ENCODE measurements at regions not wholly inside any gene's neighbourhood (a gene's known extent, or its start where the extent isn't known, plus 50 kb on each side); places are given as distances from the start of the nearest gene placed in this dataset.

DNA sequence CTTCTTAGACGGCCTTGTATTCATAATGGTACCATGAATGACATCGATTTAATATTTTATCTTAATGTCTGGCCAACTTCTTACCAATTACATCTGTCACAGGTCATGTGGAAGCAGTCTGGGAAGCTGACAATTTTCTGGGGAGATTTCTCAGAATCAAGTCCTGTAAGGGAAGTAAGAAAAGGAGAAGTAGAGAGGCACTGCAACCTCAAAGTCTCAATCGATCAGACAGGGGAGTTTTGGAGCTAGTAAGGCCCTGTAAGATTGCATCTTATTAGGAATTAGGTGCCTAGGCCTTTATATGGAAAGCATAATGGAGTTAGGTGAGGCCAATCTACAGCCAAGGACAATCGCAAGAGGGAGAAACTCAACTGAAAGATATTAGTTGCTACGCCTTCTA is 694.6 kb upstream of the SORCS1 start:
- 0 out of 22 replicates have a peak overlapping the region, but pooled peaks of 2 of the 11 experiments have one; percentile 1 to 5 for H3K4me2 ChIP-seq
- no peak overlapping the region for H3K4me3 ChIP-seq
- H4K20me1 ChIP-seq, result no peaks in the 10 kb centered on the region
- H3K36me3 ChIP-seq, result no peaks in the 10 kb centered on the region
- H3K4me1 ChIP-seq, result 0 out of 20 replicates have a peak, but pooled peaks cover 0 to 9% (median 0%) of the 10 kb centered on the region in 10 experiments
- H3K27ac ChIP-seq, result no peak overlapping the region
- no peaks in the 10 kb centered on the region for H3K9me3 ChIP-seq (replicated peaks in 1 of 11)
- H3K27me3 ChIP-seq, result no peaks in the 10 kb centered on the region
- TF ChIP-seq Cebpa-rat (IDR thresholded peaks at IDR 0.05), result no peak
- no peak overlapping the region for H3K9ac ChIP-seq

DNA sequence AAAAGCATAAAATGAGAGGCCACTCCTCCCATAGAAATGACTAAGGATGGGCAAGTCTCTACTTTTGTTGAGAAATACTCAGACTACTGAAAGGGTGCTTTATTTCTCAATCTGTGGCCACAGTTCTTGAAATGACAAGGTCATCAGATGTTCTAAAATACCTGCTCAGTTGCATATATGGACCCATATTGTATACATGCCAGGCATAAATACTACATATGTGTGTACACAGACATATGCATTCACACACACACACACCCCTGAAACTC is 691.5 kb upstream of the SORCS1 start:
- Histone ChIP-seq H3K27me3 (no peaks in the 10 kb centered on the region), H3K36me3 (no peaks in the 10 kb centered on the region), H3K4me3 (no peak overlapping the region), H3K9me3 (replicated peaks in 1 of 11) (0 out of 22 replicates have a peak, but pooled peaks cover 0 to 1% (median 0%) of the 10 kb centered on the region in 11 experiments), H3K27ac (no peak overlapping the region), H4K20me1 (no peaks in the 10 kb centered on the region), H3K4me1 (0 out of 20 replicates have a peak, but pooled peaks cover 0 to 9% (median 0%) of the 10 kb centered on the region in 10 experiments), H3K4me2 (no peak overlapping the region), H3K9ac (no peak overlapping the region)
- no peak for TF ChIP-seq Cebpa-rat (IDR thresholded peaks at IDR 0.05)

DNA sequence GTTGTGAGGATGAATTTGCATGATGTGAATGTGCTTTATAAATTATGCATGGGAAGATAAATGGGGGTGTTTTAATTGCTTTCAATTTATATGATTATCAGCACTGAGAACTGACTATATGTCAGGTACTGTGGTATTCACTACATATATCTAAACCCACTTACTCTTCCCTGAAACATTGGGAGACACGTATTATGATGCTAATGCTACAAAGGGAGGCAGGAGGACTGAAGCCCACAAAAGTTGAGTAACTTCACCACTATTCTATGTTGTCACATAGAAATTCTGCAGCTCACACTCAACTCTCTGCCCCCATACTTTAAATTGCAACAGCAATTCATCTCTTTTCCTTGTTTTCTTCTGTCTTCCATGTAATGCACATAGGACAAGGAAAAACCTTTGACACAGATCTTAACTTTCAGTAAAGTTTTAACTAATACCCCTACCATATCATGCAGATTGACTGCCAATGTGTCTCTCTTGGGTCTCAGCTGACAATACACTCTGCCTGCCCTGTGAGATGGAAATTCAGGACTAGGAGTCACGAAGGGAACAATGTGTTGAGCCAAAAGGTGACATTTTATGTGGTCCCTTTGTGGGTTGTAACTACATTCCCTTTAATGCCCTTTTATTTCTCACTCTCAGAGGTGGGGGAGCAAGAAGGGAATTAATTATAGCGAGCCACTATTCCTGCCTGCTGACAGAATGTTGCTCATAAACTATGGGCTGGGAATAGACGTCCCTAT is 691.0 kb upstream of the SORCS1 start:
- Histone ChIP-seq H3K9me3 (replicated peaks in 1 of 11) (0 out of 22 replicates have a peak, but pooled peaks cover 0 to 5% (median 0%) of the 10 kb centered on the region in 11 experiments), H3K4me1 (0 out of 20 replicates have a peak, but pooled peaks cover 0 to 9% (median 0%) of the 10 kb centered on the region in 10 experiments), H3K4me2 (no peak overlapping the region), H3K27ac (no peak overlapping the region), H3K4me3 (no peak overlapping the region), H3K36me3 (no peaks in the 10 kb centered on the region), H3K9ac (no peak overlapping the region), H4K20me1 (no peaks in the 10 kb centered on the region), H3K27me3 (no peaks in the 10 kb centered on the region)
- no peak for TF ChIP-seq Cebpa-rat (IDR thresholded peaks at IDR 0.05)

DNA sequence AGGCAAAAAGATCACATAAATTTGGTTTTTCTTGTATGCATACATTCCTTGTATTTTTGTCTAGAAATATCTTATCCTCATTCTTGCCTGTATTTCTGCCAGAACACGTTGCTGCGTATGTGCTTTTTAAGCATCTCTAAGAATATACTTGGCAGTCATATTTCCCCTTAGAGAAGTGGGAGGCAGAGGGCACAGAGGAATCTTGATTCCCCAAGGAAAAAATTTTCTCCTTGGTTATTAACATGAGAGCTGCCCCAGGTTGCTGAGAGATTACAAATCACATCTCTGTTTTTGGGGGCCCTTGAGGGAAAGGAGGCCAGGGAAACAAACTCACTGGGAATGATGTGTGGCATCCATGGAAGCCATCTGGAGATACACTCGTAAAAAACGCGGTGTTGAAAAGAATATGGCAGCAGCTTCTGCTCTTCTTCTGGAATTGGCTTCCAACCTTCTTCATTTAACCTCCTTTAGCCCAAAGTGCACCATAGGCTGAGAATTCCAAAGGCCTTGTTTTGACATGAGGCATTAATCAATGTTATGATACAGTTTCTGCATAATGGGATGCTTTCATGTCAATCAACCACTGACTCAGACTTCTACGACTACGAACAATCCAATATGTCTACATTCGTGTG is 684.3 kb upstream of the SORCS1 start:
- Histone ChIP-seq H3K9me3 (replicated peaks in 1 of 11) (0 out of 22 replicates have a peak, but pooled peaks cover 0 to 5% (median 0%) of the 10 kb centered on the region in 11 experiments), H3K36me3 (no peaks in the 10 kb centered on the region), H3K4me1 (peaks cover 0 to 12% (median 6%) of the 10 kb centered on the region in 10 experiments; a peak in 9 of 20 replicates), H3K9ac (no peak overlapping the region), H4K20me1 (no peaks in the 10 kb centered on the region), H3K4me2 (no peak overlapping the region), H3K27me3 (no peaks in the 10 kb centered on the region), H3K27ac (no peak overlapping the region), H3K4me3 (no peak overlapping the region)
- TF ChIP-seq Cebpa-rat (IDR thresholded peaks at IDR 0.05), result no peak

DNA sequence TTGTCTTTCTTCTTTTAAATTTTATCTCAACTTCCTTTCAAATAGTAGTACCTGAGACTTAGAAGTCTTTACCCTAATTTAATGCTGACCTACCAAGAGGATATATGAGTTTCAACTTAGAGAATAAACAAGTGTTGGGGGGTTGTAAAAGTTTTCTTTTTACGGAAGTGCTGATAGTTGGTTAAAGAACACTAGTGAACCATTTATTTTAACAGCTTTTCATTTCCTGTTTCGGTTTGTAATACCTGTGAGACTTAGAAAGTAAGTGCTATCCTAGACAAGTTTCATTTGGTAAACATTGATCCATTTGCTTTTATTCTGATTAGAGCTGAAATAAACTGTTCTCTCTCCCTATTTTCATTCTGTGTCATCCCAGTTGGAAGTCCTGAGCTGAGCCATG is 683.1 kb upstream of the SORCS1 start:
- Histone ChIP-seq H3K9me3 (replicated peaks in 1 of 11) (0 out of 22 replicates have a peak, but pooled peaks cover 0 to 5% (median 0%) of the 10 kb centered on the region in 11 experiments), H3K4me2 (peak overlapping the region in 8 of 11 experiments; percentile 4 to 51 (median 40); a peak in 10 of 22 replicates), H3K27ac (no peak overlapping the region), H4K20me1 (no peaks in the 10 kb centered on the region), H3K4me3 (no peak overlapping the region), H3K27me3 (no peaks in the 10 kb centered on the region), H3K4me1 (peaks cover 0 to 12% (median 6%) of the 10 kb centered on the region in 10 experiments; a peak in 9 of 20 replicates), H3K9ac (no peak overlapping the region), H3K36me3 (no peaks in the 10 kb centered on the region)
- TF ChIP-seq Cebpa-rat (IDR thresholded peaks at IDR 0.05), result no peak

DNA sequence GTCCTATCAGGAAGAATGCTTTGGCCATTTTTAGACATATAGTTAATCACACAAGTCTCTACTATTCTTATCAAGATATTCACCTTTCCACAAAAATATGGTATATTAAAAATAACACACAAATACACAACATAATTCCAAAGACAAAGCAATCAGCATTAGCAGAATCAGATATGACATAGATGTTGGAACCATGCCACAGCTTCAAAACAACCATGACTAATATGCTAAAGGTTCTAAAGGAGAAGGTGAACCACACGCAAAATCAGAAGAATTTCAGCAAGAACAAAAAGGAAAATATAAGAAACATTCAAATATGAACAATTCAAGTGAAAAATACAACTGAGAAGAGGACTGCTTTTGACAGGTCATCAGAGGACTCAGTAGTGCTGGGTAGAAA is 670.2 kb upstream of the SORCS1 start:
- Histone ChIP-seq H3K27ac (no peak overlapping the region), H3K9ac (no peak overlapping the region), H3K36me3 (no peaks in the 10 kb centered on the region), H3K4me1 (peaks cover 0 to 6% (median 0%) of the 10 kb centered on the region in 10 experiments; a peak in 3 of 20 replicates), H3K4me3 (no peak overlapping the region), H4K20me1 (no peaks in the 10 kb centered on the region), H3K27me3 (no peaks in the 10 kb centered on the region), H3K9me3 (replicated peaks in 1 of 11) (no peaks in the 10 kb centered on the region), H3K4me2 (no peak overlapping the region)
- TF ChIP-seq Cebpa-rat (IDR thresholded peaks at IDR 0.05), result no peak

DNA sequence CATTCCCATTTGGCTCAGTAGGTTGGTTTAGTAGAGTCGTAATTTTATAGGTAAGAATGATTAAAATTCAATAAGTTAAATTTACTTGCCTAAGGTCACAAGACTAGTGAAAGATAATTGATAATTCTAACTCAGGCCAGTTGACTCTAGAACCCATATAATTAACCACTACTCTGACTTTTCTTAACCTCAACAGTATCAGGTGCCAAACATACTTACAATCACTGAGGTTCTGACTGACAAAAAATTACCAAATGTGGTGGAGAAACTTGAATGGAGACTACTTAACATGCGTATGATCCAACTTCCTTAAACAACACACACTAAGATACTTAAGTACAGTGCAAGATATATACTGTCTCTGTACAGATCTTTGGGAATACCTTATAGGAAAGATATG is 667.3 kb upstream of the SORCS1 start:
- H3K27ac ChIP-seq, result no peak overlapping the region
- peaks cover 0 to 6% (median 0%) of the 10 kb centered on the region in 10 experiments; a peak in 3 of 20 replicates for H3K4me1 ChIP-seq
- TF ChIP-seq Cebpa-rat (IDR thresholded peaks at IDR 0.05), result no peak
- no peaks in the 10 kb centered on the region for H4K20me1 ChIP-seq
- no peaks in the 10 kb centered on the region for H3K9me3 ChIP-seq (replicated peaks in 1 of 11)
- H3K36me3 ChIP-seq, result no peaks in the 10 kb centered on the region
- no peak overlapping the region for H3K9ac ChIP-seq
- H3K4me2 ChIP-seq, result no peak overlapping the region
- no peaks in the 10 kb centered on the region for H3K27me3 ChIP-seq
- H3K4me3 ChIP-seq, result no peak overlapping the region

DNA sequence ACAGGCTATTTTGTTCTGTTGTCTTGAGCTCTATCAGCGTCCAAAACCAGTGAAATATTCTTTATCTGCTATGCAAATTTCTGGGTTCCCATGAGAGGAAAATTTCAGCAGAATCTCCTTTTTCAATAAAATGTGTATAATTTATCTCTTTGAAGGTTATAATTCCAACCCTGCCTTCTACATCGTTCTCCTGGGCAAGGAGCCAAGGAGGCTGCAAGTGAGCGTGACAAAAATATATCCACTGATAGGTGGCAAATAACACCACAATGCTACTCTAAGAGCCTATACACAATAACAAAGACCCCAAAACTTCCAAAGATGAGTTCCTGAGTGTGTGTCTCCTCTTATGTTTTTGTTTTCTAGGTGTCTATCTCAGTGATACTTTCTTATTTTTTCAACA is 664.7 kb upstream of the SORCS1 start:
- TF ChIP-seq Cebpa-rat (IDR thresholded peaks at IDR 0.05), result no peak
- no peak overlapping the region for H3K4me3 ChIP-seq
- H3K9me3 ChIP-seq (replicated peaks in 1 of 11), result no peaks in the 10 kb centered on the region
- no peaks in the 10 kb centered on the region for H4K20me1 ChIP-seq
- H3K27ac ChIP-seq, result no peak overlapping the region
- no peaks in the 10 kb centered on the region for H3K27me3 ChIP-seq
- no peak overlapping the region for H3K4me2 ChIP-seq
- peaks cover 0 to 6% (median 0%) of the 10 kb centered on the region in 10 experiments; a peak in 3 of 20 replicates for H3K4me1 ChIP-seq
- no peak overlapping the region for H3K9ac ChIP-seq
- H3K36me3 ChIP-seq, result no peaks in the 10 kb centered on the region

DNA sequence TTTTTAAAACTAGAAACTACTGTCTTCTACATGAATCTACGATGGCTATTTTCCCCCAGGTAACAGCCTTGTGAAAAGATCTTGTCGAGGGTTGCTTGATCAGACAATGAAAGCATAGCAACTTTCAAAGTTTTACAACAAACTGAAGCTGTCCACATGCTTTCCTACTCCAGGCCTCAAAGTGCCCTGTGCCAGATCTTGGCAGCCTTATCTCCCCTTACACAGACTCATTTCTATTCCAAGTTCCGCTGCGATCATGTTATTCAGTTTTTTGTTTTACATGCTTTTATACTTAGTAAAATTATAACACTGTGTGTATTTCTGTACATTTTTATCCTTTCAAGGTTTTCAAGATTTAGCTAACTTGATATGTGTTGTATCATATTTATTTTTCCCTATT is 661.7 kb upstream of the SORCS1 start:
- no peak overlapping the region for H3K4me2 ChIP-seq
- H3K4me3 ChIP-seq, result no peak overlapping the region
- no peaks in the 10 kb centered on the region for H3K36me3 ChIP-seq
- H3K27me3 ChIP-seq, result no peaks in the 10 kb centered on the region
- TF ChIP-seq Cebpa-rat (IDR thresholded peaks at IDR 0.05), result no peak
- H3K27ac ChIP-seq, result no peak overlapping the region
- H4K20me1 ChIP-seq, result no peaks in the 10 kb centered on the region
- H3K4me1 ChIP-seq, result peaks cover 0 to 5% (median 0%) of the 10 kb centered on the region in 10 experiments; a peak in 3 of 20 replicates
- H3K9me3 ChIP-seq (replicated peaks in 1 of 11), result no peaks in the 10 kb centered on the region
- no peak overlapping the region for H3K9ac ChIP-seq

Measured in BLaER1 treated with 17β-estradiol and CSF1 and Interleukin-3, amounts not matched to agents 10 nM and 100 nM (cell line).